ENCODE measurements at regions not wholly inside any gene's neighbourhood (a gene's known extent, or its start where the extent isn't known, plus 50 kb on each side); places are given as distances from the start of the nearest gene placed in this dataset.

DNA sequence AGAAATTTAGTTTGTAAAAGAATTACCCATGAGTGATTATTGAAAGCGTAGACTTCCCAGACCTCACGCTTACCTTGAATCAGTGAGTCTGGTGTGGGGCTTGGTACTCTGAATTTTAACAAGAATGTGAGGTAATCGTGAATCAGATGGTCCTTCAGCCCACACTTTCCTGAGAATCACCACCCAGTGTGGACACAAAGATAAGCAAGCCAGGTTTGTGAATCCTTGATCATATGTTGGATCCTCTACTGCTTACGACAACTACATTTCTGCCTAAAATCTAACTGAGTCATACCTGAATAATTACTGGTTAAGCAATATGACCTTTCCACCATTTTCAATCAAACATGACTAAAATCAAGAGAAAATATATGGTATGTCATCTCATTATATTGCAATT, 589.3 kb downstream of the TFAP2A start:
- intact Hi-C loops (cut with micrococcal nuclease): no loop called here
- BruUV-seq (replicated peaks): no TSS peak
- dilution Hi-C loops (cut with HindIII; ENCODE audit: low sequenced_read_pairs, unreplicated experiment): no loop called here
- no peak overlapping the region for H3K56ac ChIP-seq (ENCODE audit: extremely low read depth, insufficient read depth, low read length)
- H2BK20ac ChIP-seq (ENCODE audit: low read depth, low read length): no peak overlapping the region
- H2BK5ac ChIP-seq (ENCODE audit: low read depth, low read length, poor library complexity, severe bottlenecking): no peak overlapping the region
- no peaks in the 10 kb centered on the region for H3K9me1 ChIP-seq (ENCODE audit: insufficient read depth, low read length)
- no peaks in the 10 kb centered on the region for H3K36me3 ChIP-seq (ENCODE audit: control insufficient read depth, insufficient read depth, low read length)
- H3K79me1 ChIP-seq (ENCODE audit: low read depth in 1 of 2, low read length in 2 of 2): no peaks in the 10 kb centered on the region
- no peak overlapping the region for H2AFZ ChIP-seq (replicated peaks; ENCODE audit: low read length, poor library complexity)
- no peak overlapping the region for H2BK15ac ChIP-seq (ENCODE audit: low read depth, low read length)
- no peak overlapping the region for H3K4ac ChIP-seq (ENCODE audit: low read depth, low read length)
- no peak overlapping the region for H4K5ac ChIP-seq (ENCODE audit: low read depth, low read length)
- no peaks in the 10 kb centered on the region for H3K4me1 ChIP-seq (ENCODE audit: control insufficient read depth, insufficient read depth, low read length)
- no peak overlapping the region for H3K4me3 ChIP-seq (ENCODE audit: insufficient read depth, low read depth, low read length)
- WGBS, 2 experiments (ENCODE audit: extremely low coverage in 2 of 2, insufficient read length in 1 of 2): no CpG with 5 or more reads among the region's 4 CpGs
- ChIA-PET CTCF (no interaction called here), POLR2A (ENCODE audit: unreplicated experiment) (no interaction called here)
- no peaks in the 10 kb centered on the region for H3K9me3 ChIP-seq (ENCODE audit: control insufficient read depth, insufficient read depth, low read length)
- no peak overlapping the region for H3K9ac ChIP-seq (ENCODE audit: low read depth, low read length)
- H4K20me1 ChIP-seq (ENCODE audit: insufficient read depth, low read length): no peaks in the 10 kb centered on the region
- H3K27ac ChIP-seq (ENCODE audit: insufficient read depth, low read length): no peak overlapping the region
- DNase-seq: peak; percentile 11
- H4K91ac ChIP-seq (ENCODE audit: insufficient read depth, low read depth, low read length): no peak overlapping the region
- no peak overlapping the region for H2AK5ac ChIP-seq (ENCODE audit: low read depth, low read length)
- no peak overlapping the region for H2AK9ac ChIP-seq (replicated peaks; ENCODE audit: low read depth, low read length, poor library complexity)
- ATAC-seq (ENCODE audit: low read depth): no peak
- H3K14ac ChIP-seq (replicated peaks; ENCODE audit: low read depth, low read length): no peak overlapping the region
- TF ChIP-seq, protein P1, sequence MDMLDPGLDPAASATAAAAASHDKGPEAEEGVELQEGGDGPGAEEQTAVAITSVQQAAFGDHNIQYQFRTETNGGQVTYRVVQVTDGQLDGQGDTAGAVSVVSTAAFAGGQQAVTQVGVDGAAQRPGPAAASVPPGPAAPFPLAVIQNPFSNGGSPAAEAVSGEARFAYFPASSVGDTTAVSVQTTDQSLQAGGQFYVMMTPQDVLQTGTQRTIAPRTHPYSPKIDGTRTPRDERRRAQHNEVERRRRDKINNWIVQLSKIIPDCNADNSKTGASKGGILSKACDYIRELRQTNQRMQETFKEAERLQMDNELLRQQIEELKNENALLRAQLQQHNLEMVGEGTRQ (IDR thresholded peaks at IDR 0.05; ENCODE audit: low read depth, low read length): no peak
- no peak for TF ChIP-seq MAZ (IDR thresholded peaks at IDR 0.05; ENCODE audit: borderline replicate concordance, low read depth, low read length)
- TF ChIP-seq NFE2L2 (IDR thresholded peaks at IDR 0.05; ENCODE audit: low read depth, low read length): no peak
- no peak for TF ChIP-seq RFX5 (IDR thresholded peaks at IDR 0.05; ENCODE audit: low read depth, low read length)
- no peak for TF ChIP-seq SMC3 (IDR thresholded peaks at IDR 0.05; ENCODE audit: low read depth, low read length)
- no peak for TF ChIP-seq CHD1 (IDR thresholded peaks at IDR 0.05; ENCODE audit: low read depth, low read length)
- no peak for TF ChIP-seq FOS (IDR thresholded peaks at IDR 0.05; ENCODE audit: low read depth, low read length)
- no peak for TF ChIP-seq POLR2A (IDR thresholded peaks at IDR 0.05; ENCODE audit: low read depth, low read length)
- TF ChIP-seq BHLHE40 (IDR thresholded peaks at IDR 0.05; ENCODE audit: low read depth, low read length): no peak
- TF ChIP-seq CEBPB (IDR thresholded peaks at IDR 0.05; ENCODE audit: low read depth, low read length): no peak
- no peak for TF ChIP-seq RCOR1 (IDR thresholded peaks at IDR 0.05; ENCODE audit: insufficient replicate concordance, low read length)
- no peak for TF ChIP-seq RAD21 (IDR thresholded peaks at IDR 0.05; ENCODE audit: low read length)
- TF ChIP-seq, protein P2, sequence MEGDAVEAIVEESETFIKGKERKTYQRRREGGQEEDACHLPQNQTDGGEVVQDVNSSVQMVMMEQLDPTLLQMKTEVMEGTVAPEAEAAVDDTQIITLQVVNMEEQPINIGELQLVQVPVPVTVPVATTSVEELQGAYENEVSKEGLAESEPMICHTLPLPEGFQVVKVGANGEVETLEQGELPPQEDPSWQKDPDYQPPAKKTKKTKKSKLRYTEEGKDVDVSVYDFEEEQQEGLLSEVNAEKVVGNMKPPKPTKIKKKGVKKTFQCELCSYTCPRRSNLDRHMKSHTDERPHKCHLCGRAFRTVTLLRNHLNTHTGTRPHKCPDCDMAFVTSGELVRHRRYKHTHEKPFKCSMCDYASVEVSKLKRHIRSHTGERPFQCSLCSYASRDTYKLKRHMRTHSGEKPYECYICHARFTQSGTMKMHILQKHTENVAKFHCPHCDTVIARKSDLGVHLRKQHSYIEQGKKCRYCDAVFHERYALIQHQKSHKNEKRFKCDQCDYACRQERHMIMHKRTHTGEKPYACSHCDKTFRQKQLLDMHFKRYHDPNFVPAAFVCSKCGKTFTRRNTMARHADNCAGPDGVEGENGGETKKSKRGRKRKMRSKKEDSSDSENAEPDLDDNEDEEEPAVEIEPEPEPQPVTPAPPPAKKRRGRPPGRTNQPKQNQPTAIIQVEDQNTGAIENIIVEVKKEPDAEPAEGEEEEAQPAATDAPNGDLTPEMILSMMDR (conservative IDR thresholded peaks at IDR 0.05; ENCODE audit: low read depth, low read length): no peak
- no peak for TF ChIP-seq MAFK (IDR thresholded peaks at IDR 0.05; ENCODE audit: low read depth, low read length)
- no peak for TF ChIP-seq MXI1 (IDR thresholded peaks at IDR 0.05; ENCODE audit: borderline replicate concordance, low read depth, low read length)
- TF ChIP-seq, protein P3, sequence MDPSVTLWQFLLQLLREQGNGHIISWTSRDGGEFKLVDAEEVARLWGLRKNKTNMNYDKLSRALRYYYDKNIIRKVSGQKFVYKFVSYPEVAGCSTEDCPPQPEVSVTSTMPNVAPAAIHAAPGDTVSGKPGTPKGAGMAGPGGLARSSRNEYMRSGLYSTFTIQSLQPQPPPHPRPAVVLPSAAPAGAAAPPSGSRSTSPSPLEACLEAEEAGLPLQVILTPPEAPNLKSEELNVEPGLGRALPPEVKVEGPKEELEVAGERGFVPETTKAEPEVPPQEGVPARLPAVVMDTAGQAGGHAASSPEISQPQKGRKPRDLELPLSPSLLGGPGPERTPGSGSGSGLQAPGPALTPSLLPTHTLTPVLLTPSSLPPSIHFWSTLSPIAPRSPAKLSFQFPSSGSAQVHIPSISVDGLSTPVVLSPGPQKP (IDR thresholded peaks at IDR 0.05; ENCODE audit: borderline replicate concordance, low read depth, low read length): no peak
- no peaks in the 10 kb centered on the region for H3K27me3 ChIP-seq (ENCODE audit: control insufficient read depth, insufficient read depth, low read length)
- H2BK120ac ChIP-seq (ENCODE audit: low read depth, low read length): no peak overlapping the region
- H3K18ac ChIP-seq (ENCODE audit: low read depth, low read length): no peak overlapping the region
- in situ Hi-C loops (cut with MboI; ENCODE audit: low sequenced_read_pairs): no loop called here
- H4K8ac ChIP-seq (ENCODE audit: low read depth in 2 of 2, low read length in 2 of 2): no peak overlapping the region
- H3K4me2 ChIP-seq (ENCODE audit: low read depth, low read length): no peak overlapping the region
- H3K23ac ChIP-seq (ENCODE audit: low read depth, low read length): no peak overlapping the region
